GM12878 (cell line): ENCODE measurements at regions not wholly inside any gene's neighbourhood (a gene's known extent, or its start where the extent isn't known, plus 50 kb on each side); places are given as distances from the start of the nearest gene placed in this dataset.

Experiments used
- ATF3 ChIP-seq: IDR thresholded peaks from 2 replicates; pipeline ENCODE4 v1.6.1; 2011; ENCODE audit warnings: low read depth, mild to moderate bottlenecking, low read length, moderate library complexity, borderline replicate concordance; ENCODE audit errors: extremely low read depth
- ATF7 ChIP-seq: fragments of 450-650 bp; IDR thresholded peaks from 2 replicates; pipeline ENCODE4 v1.6.1; 2016; ENCODE audit warnings: low read depth, mild to moderate bottlenecking
- BRCA1 ChIP-seq: IDR thresholded peaks from 2 replicates; pipeline ENCODE4 v1.6.1; 2011; ENCODE audit warnings: low read depth, low read length, improper control_type of control experiment
- CHD2 ChIP-seq: IDR thresholded peaks from 2 replicates; pipeline ENCODE4 v1.6.1; 2011; ENCODE audit warnings: low read depth, low read length, improper control_type of control experiment, borderline replicate concordance
- FOS ChIP-seq: IDR thresholded peaks from 3 replicates; pipeline ENCODE4 v1.6.1; 2011; ENCODE audit warnings: borderline replicate concordance; ENCODE audit not compliant: insufficient read length; ENCODE audit errors: extremely low read depth
- FOXK2 ChIP-seq: fragments of 450-650 bp; IDR thresholded peaks from 2 replicates; pipeline ENCODE4 v1.6.1; 2017; ENCODE audit warnings: mild to moderate bottlenecking, moderate library complexity
- IKZF2 ChIP-seq, 2 experiments: fragments of 450-650 bp; IDR thresholded peaks; 2 replicates each; pipeline ENCODE4 v1.6.1; 2017; ENCODE audit warnings: mild to moderate bottlenecking in 2 of 2, moderate library complexity in 2 of 2
- IRF5 ChIP-seq: fragments of 450-650 bp; IDR thresholded peaks from 2 replicates; pipeline ENCODE4 v1.6.1; 2017; ENCODE audit warnings: borderline replicate concordance
- JUNB ChIP-seq: IDR thresholded peaks from 2 replicates; pipeline ENCODE4 v1.6.1; 2016; ENCODE audit warnings: antibody characterized with exemption, mild to moderate bottlenecking
- MYC ChIP-seq: IDR thresholded peaks from 2 replicates; pipeline ENCODE4 v1.6.1; 2011; ENCODE audit warnings: mild to moderate bottlenecking, low read length, moderate library complexity, inconsistent platforms; ENCODE audit not compliant: insufficient read depth, insufficient replicate concordance, insufficient read length, severe bottlenecking
- NFIC ChIP-seq: IDR thresholded peaks from 2 replicates; pipeline ENCODE4 v1.6.1; 2012; ENCODE audit warnings: low read depth, mild to moderate bottlenecking, inconsistent platforms, low read length, moderate library complexity
- NFXL1 ChIP-seq: fragments of 450-650 bp; IDR thresholded peaks from 2 replicates; pipeline ENCODE4 v1.6.1; 2017; ENCODE audit warnings: antibody characterized with exemption, mild to moderate bottlenecking, borderline replicate concordance
- PKNOX1 ChIP-seq: fragments of 450-650 bp; IDR thresholded peaks from 2 replicates; pipeline ENCODE4 v1.6.1; 2016; ENCODE audit warnings: mild to moderate bottlenecking
- RAD51 ChIP-seq: fragments of 450-650 bp; IDR thresholded peaks from 2 replicates; pipeline ENCODE4 v1.6.1; 2016; ENCODE audit warnings: moderate library complexity, mild to moderate bottlenecking, inconsistent platforms
- RB1 ChIP-seq: fragments of 450-650 bp; formaldehyde crosslinking; IDR thresholded peaks from 2 replicates; pipeline ENCODE4 v1.6.1; 2017; ENCODE audit warnings: mild to moderate bottlenecking, borderline replicate concordance
- RCOR1 ChIP-seq: conservative IDR thresholded peaks from 2 replicates; pipeline ENCODE4 v1.6.1; 2012; ENCODE audit warnings: low read depth, low read length, improper control_type of control experiment
- WRNIP1 ChIP-seq: IDR thresholded peaks from 2 replicates; pipeline ENCODE4 v1.6.1; 2011; ENCODE audit warnings: low read depth, low read length, improper control_type of control experiment, borderline replicate concordance
- TF ChIP-seq, protein P1 (sequence below): IDR thresholded peaks from 2 replicates; pipeline ENCODE4 v1.6.1; 2011; ENCODE audit warnings: low read depth, low read length, improper control_type of control experiment, borderline replicate concordance
- TF ChIP-seq, protein P2 (sequence below): fragments of 150-350 bp; IDR thresholded peaks from 2 replicates; pipeline ENCODE4 v1.6.1; 2014; ENCODE audit warnings: mild to moderate bottlenecking, low read depth, low read length
- TF ChIP-seq, protein P3 (sequence below): fragments of 450-650 bp; formaldehyde crosslinking; IDR thresholded peaks from 2 replicates; pipeline ENCODE4 v1.5.0; 2022; ENCODE audit warnings: mild to moderate bottlenecking, missing genetic modification characterization

DNA sequence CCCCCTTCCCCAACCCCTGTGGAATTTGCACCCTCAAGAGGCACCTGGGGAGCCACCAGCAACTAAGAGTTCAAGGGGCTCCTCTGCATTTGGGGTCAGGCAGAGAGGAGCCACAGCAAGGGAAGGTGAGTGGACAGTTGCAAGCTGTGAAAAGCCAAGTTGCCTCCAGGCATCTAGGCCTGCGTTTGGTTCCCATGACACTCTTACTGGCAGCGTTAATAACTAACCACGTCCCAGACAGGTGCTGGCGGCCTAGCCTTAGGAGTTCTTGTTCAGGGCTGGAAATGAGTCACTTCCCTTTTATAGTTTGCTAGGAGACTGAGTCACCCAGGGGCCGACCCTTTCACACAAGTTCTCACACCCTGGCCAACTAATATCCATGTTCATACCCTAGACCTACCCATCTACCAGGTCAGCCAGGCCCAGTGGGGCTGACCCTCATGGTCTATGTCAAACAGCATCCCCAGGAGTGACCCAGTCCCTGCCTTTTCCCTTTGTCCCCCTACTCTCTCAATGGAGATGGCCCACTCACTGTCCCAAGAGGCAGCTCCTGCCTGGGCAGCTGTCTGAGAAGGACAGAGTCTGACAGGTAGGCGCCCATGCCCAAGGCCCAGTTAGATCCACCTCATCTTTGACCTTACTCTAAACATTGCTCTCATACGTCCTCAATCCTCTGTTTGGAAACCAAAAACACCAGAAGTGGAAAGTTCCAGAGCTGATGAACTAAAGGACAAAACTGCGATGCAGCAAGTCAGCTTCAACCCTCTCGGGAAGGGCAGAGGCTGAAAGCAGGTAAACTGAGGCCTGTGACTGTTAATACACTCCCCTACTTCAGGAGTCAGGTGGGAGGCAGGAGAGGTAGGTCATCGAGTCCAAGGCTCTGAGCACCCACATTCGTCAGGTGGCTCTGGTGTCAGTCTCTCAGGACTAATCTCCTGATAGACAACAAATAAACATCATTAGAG lies 300.6 kb downstream of the SOX9 start (continued):
- TF ChIP-seq ATF3 = no peak
- TF ChIP-seq MYC = no peak
- TF ChIP-seq IRF5 = no peak
- TF ChIP-seq NFIC = peak; percentile 85
- TF ChIP-seq CHD2 = peak; percentile 71; the same call in 1 of the 2 replicates
- TF ChIP-seq FOS = no peak
- no peak for TF ChIP-seq RCOR1
- TF ChIP-seq FOXK2 = no peak
- TF ChIP-seq PKNOX1 = peak; percentile 59
- peak; percentile 97 to 98 for TF ChIP-seq IKZF2 (IDR thresholded peaks at IDR 0.05)
- peak; percentile 93 for TF ChIP-seq ATF7
- TF ChIP-seq, protein P1, sequence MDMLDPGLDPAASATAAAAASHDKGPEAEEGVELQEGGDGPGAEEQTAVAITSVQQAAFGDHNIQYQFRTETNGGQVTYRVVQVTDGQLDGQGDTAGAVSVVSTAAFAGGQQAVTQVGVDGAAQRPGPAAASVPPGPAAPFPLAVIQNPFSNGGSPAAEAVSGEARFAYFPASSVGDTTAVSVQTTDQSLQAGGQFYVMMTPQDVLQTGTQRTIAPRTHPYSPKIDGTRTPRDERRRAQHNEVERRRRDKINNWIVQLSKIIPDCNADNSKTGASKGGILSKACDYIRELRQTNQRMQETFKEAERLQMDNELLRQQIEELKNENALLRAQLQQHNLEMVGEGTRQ = no peak
- TF ChIP-seq, protein P2, sequence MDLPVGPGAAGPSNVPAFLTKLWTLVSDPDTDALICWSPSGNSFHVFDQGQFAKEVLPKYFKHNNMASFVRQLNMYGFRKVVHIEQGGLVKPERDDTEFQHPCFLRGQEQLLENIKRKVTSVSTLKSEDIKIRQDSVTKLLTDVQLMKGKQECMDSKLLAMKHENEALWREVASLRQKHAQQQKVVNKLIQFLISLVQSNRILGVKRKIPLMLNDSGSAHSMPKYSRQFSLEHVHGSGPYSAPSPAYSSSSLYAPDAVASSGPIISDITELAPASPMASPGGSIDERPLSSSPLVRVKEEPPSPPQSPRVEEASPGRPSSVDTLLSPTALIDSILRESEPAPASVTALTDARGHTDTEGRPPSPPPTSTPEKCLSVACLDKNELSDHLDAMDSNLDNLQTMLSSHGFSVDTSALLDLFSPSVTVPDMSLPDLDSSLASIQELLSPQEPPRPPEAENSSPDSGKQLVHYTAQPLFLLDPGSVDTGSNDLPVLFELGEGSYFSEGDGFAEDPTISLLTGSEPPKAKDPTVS = no peak
- TF ChIP-seq BRCA1 = no peak
- TF ChIP-seq NFXL1 = no peak
- TF ChIP-seq JUNB = peak; percentile 97
- TF ChIP-seq RAD51 = peak; percentile 40; the same call in 1 of the 2 replicates
- 0 out of 2 replicates have a peak, but pooled peaks have one; percentile 14 for TF ChIP-seq RB1
- TF ChIP-seq, protein P3, sequence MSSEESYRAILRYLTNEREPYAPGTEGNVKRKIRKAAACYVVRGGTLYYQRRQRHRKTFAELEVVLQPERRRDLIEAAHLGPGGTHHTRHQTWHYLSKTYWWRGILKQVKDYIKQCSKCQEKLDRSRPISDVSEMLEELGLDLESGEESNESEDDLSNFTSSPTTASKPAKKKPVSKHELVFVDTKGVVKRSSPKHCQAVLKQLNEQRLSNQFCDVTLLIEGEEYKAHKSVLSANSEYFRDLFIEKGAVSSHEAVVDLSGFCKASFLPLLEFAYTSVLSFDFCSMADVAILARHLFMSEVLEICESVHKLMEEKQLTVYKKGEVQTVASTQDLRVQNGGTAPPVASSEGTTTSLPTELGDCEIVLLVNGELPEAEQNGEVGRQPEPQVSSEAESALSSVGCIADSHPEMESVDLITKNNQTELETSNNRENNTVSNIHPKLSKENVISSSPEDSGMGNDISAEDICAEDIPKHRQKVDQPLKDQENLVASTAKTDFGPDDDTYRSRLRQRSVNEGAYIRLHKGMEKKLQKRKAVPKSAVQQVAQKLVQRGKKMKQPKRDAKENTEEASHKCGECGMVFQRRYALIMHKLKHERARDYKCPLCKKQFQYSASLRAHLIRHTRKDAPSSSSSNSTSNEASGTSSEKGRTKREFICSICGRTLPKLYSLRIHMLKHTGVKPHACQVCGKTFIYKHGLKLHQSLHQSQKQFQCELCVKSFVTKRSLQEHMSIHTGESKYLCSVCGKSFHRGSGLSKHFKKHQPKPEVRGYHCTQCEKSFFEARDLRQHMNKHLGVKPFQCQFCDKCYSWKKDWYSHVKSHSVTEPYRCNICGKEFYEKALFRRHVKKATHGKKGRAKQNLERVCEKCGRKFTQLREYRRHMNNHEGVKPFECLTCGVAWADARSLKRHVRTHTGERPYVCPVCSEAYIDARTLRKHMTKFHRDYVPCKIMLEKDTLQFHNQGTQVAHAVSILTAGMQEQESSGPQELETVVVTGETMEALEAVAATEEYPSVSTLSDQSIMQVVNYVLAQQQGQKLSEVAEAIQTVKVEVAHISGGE = no peak
- 0 out of 2 replicates have a peak, but pooled peaks have one; percentile 37 for TF ChIP-seq WRNIP1
